ENCODE measurements at regions not wholly inside any gene's neighbourhood (a gene's known extent, or its start where the extent isn't known, plus 50 kb on each side); places are given as distances from the start of the nearest gene placed in this dataset.

DNA sequence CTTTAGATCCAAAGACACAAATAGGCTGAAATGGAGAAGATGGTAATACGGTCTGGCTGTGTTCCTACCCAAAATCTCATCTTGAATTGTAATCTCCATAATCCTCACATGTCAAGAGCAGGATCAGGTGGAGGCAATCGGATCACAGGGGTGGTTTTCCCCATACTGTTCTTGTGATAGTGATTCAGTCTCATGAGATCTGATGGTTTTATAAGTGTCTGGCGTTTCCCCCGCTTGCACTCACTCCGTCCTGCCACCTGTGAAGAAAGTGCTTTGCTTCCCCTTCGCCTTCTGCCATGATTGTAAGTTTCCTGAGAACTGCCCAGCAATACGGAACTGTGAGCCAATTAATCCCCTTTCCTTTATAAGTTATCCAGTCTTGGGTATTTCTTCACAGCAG is 1795.5 kb upstream of the FLRT2 start:
- H3K9me3 ChIP-seq = no peaks in the 10 kb centered on the region
- intact Hi-C loops (cut with DNase I) = no loop called here
- WGBS, 3 donors = 81 to 83% (median 83%) methylated on average over 7 of the region's 7 CpGs
- H3K27ac ChIP-seq = no peak overlapping the region
- TF ChIP-seq CTCF (IDR thresholded peaks at IDR 0.05) = no peak
- no peak for TF ChIP-seq POLR2A (IDR thresholded peaks at IDR 0.05)
- no peak for TF ChIP-seq EP300 (IDR thresholded peaks at IDR 0.05)
- H3K4me3 ChIP-seq = no peak overlapping the region
- H3K36me3 ChIP-seq = no peaks in the 10 kb centered on the region
- no peaks in the 10 kb centered on the region for H3K27me3 ChIP-seq
- DNase-seq = no peak
- H3K4me1 ChIP-seq (ENCODE audit: insufficient read depth) = no peaks in the 10 kb centered on the region

DNA sequence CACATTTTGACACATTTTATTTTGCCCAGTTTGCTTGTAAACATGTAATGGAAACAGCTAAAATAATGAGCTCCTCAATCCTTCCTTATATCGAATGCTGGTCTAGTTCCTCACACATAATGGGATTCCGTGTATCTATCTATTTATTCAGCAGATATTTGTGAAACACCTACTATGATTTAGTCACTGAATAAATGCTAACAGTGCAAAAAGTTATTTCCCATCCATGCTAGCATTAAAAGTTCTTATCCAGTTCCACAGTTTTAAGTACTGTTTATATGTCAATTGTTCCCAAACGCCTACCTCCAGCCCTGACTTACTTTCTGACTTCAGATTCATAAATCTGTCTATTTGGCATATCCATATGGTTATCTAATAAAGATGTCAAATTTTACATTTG is 1788.7 kb upstream of the FLRT2 start:
- intact Hi-C loops (cut with DNase I) = no loop called here
- 90 to 96% (median 96%) methylated on average over 3 of the region's 3 CpGs for WGBS, 3 donors

DNA sequence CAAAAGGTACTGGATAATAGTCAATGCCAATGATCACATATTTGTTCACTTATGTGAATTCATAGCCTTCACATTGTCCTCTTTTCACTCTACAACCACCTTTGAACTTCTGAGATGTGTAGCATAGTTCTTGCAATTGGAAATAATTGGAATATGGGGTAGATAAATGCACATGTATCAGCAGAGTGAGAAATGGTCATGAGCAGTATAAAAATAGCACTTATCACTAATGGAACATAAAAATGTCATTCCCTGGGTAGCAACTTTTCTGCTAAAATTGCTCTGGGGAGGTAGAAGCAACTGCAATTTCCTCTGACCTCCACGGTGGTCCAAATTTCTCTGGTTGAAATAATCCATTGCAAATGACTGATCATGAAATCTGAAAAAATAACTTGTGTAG is 1785.7 kb upstream of the FLRT2 start:
- TF ChIP-seq POLR2A (IDR thresholded peaks at IDR 0.05) = no peak
- TF ChIP-seq EP300 (IDR thresholded peaks at IDR 0.05) = no peak
- no peak for TF ChIP-seq CTCF (IDR thresholded peaks at IDR 0.05)
- no peak overlapping the region for H3K4me3 ChIP-seq
- H3K9me3 ChIP-seq = no peaks in the 10 kb centered on the region
- intact Hi-C loops (cut with DNase I) = no loop called here
- H3K36me3 ChIP-seq = no peaks in the 10 kb centered on the region
- no peak for DNase-seq
- no peak overlapping the region for H3K27ac ChIP-seq
- no peaks in the 10 kb centered on the region for H3K4me1 ChIP-seq (ENCODE audit: insufficient read depth)
- no peaks in the 10 kb centered on the region for H3K27me3 ChIP-seq
- 63 to 92% (median 90%) methylated on average over 1 of the region's 1 CpG for WGBS, 3 donors

More for the DNA sequence above, 1788.7 kb upstream of the FLRT2 start:
- DNase-seq = no peak
- H3K27ac ChIP-seq = no peak overlapping the region
- no peaks in the 10 kb centered on the region for H3K36me3 ChIP-seq
- H3K27me3 ChIP-seq = no peaks in the 10 kb centered on the region
- TF ChIP-seq EP300 (IDR thresholded peaks at IDR 0.05) = no peak
- TF ChIP-seq POLR2A (IDR thresholded peaks at IDR 0.05) = no peak
- TF ChIP-seq CTCF (IDR thresholded peaks at IDR 0.05) = no peak
- no peak overlapping the region for H3K4me3 ChIP-seq
- no peaks in the 10 kb centered on the region for H3K4me1 ChIP-seq (ENCODE audit: insufficient read depth)
- no peaks in the 10 kb centered on the region for H3K9me3 ChIP-seq

- intact Hi-C loops (cut with DNase I) = no loop called here
- no peak for TF ChIP-seq POLR2A (IDR thresholded peaks at IDR 0.05)
- Histone ChIP-seq H3K27me3 (no peaks in the 10 kb centered on the region), H3K36me3 (no peaks in the 10 kb centered on the region), H3K4me1 (ENCODE audit: insufficient read depth) (no peaks in the 10 kb centered on the region), H3K27ac (no peak overlapping the region), H3K9me3 (no peaks in the 10 kb centered on the region), H3K4me3 (no peak overlapping the region)
- DNase-seq = no peak
- 93 to 96% (median 96%) methylated on average over 2 of the region's 2 CpGs for WGBS, 3 donors
These were observed 1785.1 kb upstream of the FLRT2 start for GRCh38 chr14:83744891-83745290.

GRCh38 chr14:83746336-83746735 is 1783.6 kb upstream of the FLRT2 start:
- no peak for DNase-seq
- H3K27ac ChIP-seq = no peak overlapping the region
- H3K9me3 ChIP-seq = no peaks in the 10 kb centered on the region
- 94 to 95% (median 95%) methylated on average over 3 of the region's 3 CpGs for WGBS, 3 donors
- H3K27me3 ChIP-seq = no peaks in the 10 kb centered on the region
- intact Hi-C loops (cut with DNase I) = no loop called here
- no peaks in the 10 kb centered on the region for H3K4me1 ChIP-seq (ENCODE audit: insufficient read depth)
- TF ChIP-seq CTCF (IDR thresholded peaks at IDR 0.05) = no peak
- no peak for TF ChIP-seq EP300 (IDR thresholded peaks at IDR 0.05)
- TF ChIP-seq POLR2A (IDR thresholded peaks at IDR 0.05) = no peak
- H3K36me3 ChIP-seq = no peaks in the 10 kb centered on the region
- no peak overlapping the region for H3K4me3 ChIP-seq

Measured in ovary (tissue), 7 donors.